ENCODE measurements at regions not wholly inside any gene's neighbourhood (a gene's known extent, or its start where the extent isn't known, plus 50 kb on each side); places are given as distances from the start of the nearest gene placed in this dataset.

- H3K4me3 Mint-ChIP-seq: no peak overlapping the region
- H3K27ac Mint-ChIP-seq: no peak overlapping the region
- Histone ChIP-seq H3K36me3 (ENCODE audit: insufficient read depth) (no peaks in the 10 kb centered on the region), H3K4me3 (no peak overlapping the region), H3K27ac (ENCODE audit: low read depth) (no peak overlapping the region), H3K4me2 (no peak overlapping the region), H3K9me2 (ENCODE audit: insufficient read depth) (no peaks in the 10 kb centered on the region), H3F3A (replicated peaks; ENCODE audit: low read depth) (no peaks in the 10 kb centered on the region), H3K4me1 (ENCODE audit: insufficient read depth) (peaks cover 22% of the 10 kb centered on the region), H2AFZ (0 out of 2 replicates have a peak overlapping the region, but pooled peaks have one; percentile 86), H3K79me2 (replicated peaks; ENCODE audit: insufficient read depth) (no peaks in the 10 kb centered on the region), H4K20me1 (replicated peaks; ENCODE audit: insufficient read depth) (no peaks in the 10 kb centered on the region), H3K27me3 (ENCODE audit: insufficient read depth) (no peaks in the 10 kb centered on the region)
- H3K9me3 Mint-ChIP-seq: no peaks in the 10 kb centered on the region; the same call in 2 of the 3 replicates
- TF ChIP-seq POLR2AphosphoS5 (IDR thresholded peaks at IDR 0.05; ENCODE audit: low read depth): no peak
- TF ChIP-seq ZNF114 (CRISPR knock-in tag; IDR thresholded peaks at IDR 0.05): no peak
- no peak for TF ChIP-seq ZNF331 (CRISPR knock-in tag; IDR thresholded peaks at IDR 0.05; ENCODE audit: low read depth)
- TF ChIP-seq NANOG (IDR thresholded peaks at IDR 0.05; ENCODE audit: borderline replicate concordance): no peak
- TF ChIP-seq REST (IDR thresholded peaks at IDR 0.05; ENCODE audit: unreplicated experiment): no peak
- TF ChIP-seq, protein P1, sequence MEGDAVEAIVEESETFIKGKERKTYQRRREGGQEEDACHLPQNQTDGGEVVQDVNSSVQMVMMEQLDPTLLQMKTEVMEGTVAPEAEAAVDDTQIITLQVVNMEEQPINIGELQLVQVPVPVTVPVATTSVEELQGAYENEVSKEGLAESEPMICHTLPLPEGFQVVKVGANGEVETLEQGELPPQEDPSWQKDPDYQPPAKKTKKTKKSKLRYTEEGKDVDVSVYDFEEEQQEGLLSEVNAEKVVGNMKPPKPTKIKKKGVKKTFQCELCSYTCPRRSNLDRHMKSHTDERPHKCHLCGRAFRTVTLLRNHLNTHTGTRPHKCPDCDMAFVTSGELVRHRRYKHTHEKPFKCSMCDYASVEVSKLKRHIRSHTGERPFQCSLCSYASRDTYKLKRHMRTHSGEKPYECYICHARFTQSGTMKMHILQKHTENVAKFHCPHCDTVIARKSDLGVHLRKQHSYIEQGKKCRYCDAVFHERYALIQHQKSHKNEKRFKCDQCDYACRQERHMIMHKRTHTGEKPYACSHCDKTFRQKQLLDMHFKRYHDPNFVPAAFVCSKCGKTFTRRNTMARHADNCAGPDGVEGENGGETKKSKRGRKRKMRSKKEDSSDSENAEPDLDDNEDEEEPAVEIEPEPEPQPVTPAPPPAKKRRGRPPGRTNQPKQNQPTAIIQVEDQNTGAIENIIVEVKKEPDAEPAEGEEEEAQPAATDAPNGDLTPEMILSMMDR (conservative IDR thresholded peaks at IDR 0.05; ENCODE audit: low read depth in 2 of 2): no peak
- TF ChIP-seq, protein P2, sequence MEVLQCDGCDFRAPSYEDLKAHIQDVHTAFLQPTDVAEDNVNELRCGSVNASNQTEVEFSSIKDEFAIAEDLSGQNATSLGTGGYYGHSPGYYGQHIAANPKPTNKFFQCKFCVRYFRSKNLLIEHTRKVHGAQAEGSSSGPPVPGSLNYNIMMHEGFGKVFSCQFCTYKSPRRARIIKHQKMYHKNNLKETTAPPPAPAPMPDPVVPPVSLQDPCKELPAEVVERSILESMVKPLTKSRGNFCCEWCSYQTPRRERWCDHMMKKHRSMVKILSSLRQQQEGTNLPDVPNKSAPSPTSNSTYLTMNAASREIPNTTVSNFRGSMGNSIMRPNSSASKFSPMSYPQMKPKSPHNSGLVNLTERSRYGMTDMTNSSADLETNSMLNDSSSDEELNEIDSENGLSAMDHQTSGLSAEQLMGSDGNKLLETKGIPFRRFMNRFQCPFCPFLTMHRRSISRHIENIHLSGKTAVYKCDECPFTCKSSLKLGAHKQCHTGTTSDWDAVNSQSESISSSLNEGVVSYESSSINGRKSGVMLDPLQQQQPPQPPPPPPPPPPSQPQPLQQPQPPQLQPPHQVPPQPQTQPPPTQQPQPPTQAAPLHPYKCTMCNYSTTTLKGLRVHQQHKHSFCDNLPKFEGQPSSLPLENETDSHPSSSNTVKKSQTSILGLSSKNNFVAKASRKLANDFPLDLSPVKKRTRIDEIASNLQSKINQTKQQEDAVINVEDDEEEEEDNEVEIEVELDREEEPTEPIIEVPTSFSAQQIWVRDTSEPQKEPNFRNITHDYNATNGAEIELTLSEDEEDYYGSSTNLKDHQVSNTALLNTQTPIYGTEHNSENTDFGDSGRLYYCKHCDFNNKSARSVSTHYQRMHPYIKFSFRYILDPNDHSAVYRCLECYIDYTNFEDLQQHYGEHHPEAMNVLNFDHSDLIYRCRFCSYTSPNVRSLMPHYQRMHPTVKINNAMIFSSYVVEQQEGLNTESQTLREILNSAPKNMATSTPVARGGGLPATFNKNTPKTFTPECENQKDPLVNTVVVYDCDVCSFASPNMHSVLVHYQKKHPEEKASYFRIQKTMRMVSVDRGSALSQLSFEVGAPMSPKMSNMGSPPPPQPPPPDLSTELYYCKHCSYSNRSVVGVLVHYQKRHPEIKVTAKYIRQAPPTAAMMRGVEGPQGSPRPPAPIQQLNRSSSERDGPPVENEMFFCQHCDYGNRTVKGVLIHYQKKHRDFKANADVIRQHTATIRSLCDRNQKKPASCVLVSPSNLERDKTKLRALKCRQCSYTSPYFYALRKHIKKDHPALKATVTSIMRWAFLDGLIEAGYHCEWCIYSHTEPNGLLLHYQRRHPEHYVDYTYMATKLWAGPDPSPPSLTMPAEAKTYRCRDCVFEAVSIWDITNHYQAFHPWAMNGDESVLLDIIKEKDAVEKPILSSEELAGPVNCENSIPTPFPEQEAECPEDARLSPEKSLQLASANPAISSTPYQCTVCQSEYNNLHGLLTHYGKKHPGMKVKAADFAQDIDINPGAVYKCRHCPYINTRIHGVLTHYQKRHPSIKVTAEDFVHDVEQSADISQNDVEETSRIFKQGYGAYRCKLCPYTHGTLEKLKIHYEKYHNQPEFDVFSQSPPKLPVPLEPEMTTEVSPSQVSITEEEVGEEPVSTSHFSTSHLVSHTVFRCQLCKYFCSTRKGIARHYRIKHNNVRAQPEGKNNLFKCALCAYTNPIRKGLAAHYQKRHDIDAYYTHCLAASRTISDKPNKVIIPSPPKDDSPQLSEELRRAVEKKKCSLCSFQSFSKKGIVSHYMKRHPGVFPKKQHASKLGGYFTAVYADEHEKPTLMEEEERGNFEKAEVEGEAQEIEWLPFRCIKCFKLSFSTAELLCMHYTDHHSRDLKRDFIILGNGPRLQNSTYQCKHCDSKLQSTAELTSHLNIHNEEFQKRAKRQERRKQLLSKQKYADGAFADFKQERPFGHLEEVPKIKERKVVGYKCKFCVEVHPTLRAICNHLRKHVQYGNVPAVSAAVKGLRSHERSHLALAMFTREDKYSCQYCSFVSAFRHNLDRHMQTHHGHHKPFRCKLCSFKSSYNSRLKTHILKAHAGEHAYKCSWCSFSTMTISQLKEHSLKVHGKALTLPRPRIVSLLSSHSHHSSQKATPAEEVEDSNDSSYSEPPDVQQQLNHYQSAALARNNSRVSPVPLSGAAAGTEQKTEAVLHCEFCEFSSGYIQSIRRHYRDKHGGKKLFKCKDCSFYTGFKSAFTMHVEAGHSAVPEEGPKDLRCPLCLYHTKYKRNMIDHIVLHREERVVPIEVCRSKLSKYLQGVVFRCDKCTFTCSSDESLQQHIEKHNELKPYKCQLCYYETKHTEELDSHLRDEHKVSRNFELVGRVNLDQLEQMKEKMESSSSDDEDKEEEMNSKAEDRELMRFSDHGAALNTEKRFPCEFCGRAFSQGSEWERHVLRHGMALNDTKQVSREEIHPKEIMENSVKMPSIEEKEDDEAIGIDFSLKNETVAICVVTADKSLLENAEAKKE (CRISPR knock-in tag; IDR thresholded peaks at IDR 0.05): no peak
- TF ChIP-seq EZH2phosphoT487 (IDR thresholded peaks at IDR 0.05; ENCODE audit: unreplicated experiment): no peak
- TF ChIP-seq STAT1 (IDR thresholded peaks at IDR 0.05; ENCODE audit: unreplicated experiment): no peak
- TF ChIP-seq, protein P3, sequence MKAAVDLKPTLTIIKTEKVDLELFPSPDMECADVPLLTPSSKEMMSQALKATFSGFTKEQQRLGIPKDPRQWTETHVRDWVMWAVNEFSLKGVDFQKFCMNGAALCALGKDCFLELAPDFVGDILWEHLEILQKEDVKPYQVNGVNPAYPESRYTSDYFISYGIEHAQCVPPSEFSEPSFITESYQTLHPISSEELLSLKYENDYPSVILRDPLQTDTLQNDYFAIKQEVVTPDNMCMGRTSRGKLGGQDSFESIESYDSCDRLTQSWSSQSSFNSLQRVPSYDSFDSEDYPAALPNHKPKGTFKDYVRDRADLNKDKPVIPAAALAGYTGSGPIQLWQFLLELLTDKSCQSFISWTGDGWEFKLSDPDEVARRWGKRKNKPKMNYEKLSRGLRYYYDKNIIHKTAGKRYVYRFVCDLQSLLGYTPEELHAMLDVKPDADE (IDR thresholded peaks at IDR 0.05): no peak
- no peak for TF ChIP-seq CREB1 (CRISPR knock-in tag; IDR thresholded peaks at IDR 0.05; ENCODE audit: low read depth)
- peaks cover 23% of the 10 kb centered on the region for H3K4me1 Mint-ChIP-seq
- DNase-seq (ENCODE audit: low spot score) (no peak), ATAC-seq (no peak)
- no peaks in the 10 kb centered on the region for H3K36me3 Mint-ChIP-seq (ENCODE audit: low read depth)
- peaks cover 5% of the 10 kb centered on the region for H3K27me3 Mint-ChIP-seq (ENCODE audit: insufficient read depth, low read depth, poor library complexity)
Measured at GRCh38 chr15:68518785-68519430, 59.9 kb upstream of the CORO2B start.
